ENCODE measurements at regions not wholly inside any gene's neighbourhood (a gene's known extent, or its start where the extent isn't known, plus 50 kb on each side); places are given as distances from the start of the nearest gene placed in this dataset.

DNA sequence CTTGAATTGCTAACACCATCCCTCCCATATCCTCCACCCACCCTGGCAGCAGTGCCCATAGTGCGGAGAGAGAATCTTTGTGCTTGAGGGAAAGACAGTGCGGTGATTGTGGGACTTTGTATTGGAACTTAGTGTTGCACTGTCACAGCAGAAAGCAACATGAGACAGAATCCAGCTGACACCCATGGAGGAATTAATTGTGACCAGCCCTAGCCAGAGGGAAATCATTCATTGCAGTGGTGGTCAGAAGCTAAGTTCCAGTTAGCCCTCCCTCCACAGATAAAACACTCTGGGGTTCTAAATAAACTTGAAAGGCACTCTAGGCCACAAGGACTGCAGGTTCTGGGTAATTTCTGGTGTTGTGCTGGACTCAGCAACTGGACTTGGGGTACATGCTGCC lies 1002.6 kb downstream of the TMTC2 start:
- CTCF ChIA-PET, result no interaction called here
- no peak overlapping the region for H3K27ac Mint-ChIP-seq
- POLR2A ChIA-PET, result no interaction called here
- no peaks in the 10 kb centered on the region for H3K36me3 Mint-ChIP-seq (ENCODE audit: low read depth)
- H3K27me3 Mint-ChIP-seq, result no peaks in the 10 kb centered on the region
- H3K4me1 Mint-ChIP-seq, result no peaks in the 10 kb centered on the region
- no peak for DNase-seq
- H3K4me3 Mint-ChIP-seq, result no peak overlapping the region
- peaks cover 6% of the 10 kb centered on the region for H3K9me3 Mint-ChIP-seq

DNA sequence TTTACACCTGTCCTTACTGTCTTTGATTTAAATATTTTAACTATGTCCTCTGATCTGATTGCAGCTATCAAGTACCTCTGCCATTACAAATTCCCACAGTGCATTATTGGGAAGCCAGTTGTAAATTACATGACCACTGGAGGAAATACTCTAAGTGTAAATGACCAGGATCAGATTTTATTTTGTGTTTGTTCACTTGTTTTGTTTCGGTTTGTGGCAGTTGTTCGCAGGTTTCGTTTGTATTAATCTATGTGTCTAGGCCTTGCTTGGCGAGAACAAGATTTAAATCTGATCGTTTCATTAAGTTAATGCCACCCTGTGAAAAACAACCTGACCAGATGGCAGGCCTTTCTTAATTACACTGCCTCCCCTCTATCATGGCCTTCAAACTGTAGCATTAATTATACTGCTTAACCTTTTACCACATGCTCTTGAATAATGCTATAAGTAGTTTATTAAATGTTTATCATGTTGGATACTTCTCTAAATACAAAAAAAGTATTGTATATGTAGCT lies 990.1 kb downstream of the TMTC2 start:
- CTCF ChIA-PET, result no interaction called here
- Mint-ChIP-seq H3K4me3 (no peak overlapping the region), H3K27me3 (no peaks in the 10 kb centered on the region), H3K36me3 (ENCODE audit: low read depth) (no peaks in the 10 kb centered on the region), H3K9me3 (no peaks in the 10 kb centered on the region), H3K27ac (no peak overlapping the region), H3K4me1 (no peaks in the 10 kb centered on the region)
- DNase-seq, result no peak
- POLR2A ChIA-PET, result no interaction called here

DNA sequence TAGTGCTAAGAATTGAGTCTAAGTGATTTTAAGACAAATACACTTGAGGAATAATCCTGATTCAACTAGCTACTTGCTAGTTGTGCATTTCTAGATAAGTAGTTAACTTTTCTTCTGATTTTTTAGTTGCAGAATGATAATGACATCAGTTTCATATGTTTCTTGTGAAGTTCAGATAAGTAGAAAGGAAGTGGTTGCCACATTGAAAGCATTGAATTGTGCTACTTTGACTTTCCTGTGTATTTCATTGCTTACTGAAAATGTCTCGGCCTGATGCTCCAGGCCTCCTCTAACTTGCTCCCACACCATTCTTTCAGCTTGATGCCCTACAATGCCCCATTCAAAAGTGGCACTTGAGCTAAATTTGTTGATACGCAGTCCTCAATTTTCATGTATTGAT lies 980.0 kb downstream of the TMTC2 start:
- DNase-seq, result no peak
- no peaks in the 10 kb centered on the region for H3K36me3 Mint-ChIP-seq (ENCODE audit: low read depth)
- CTCF ChIA-PET, result no interaction called here
- POLR2A ChIA-PET, result no interaction called here
- no peak overlapping the region for H3K27ac Mint-ChIP-seq
- no peak overlapping the region for H3K4me3 Mint-ChIP-seq
- no peaks in the 10 kb centered on the region for H3K9me3 Mint-ChIP-seq
- H3K4me1 Mint-ChIP-seq, result no peaks in the 10 kb centered on the region
- H3K27me3 Mint-ChIP-seq, result no peaks in the 10 kb centered on the region

DNA sequence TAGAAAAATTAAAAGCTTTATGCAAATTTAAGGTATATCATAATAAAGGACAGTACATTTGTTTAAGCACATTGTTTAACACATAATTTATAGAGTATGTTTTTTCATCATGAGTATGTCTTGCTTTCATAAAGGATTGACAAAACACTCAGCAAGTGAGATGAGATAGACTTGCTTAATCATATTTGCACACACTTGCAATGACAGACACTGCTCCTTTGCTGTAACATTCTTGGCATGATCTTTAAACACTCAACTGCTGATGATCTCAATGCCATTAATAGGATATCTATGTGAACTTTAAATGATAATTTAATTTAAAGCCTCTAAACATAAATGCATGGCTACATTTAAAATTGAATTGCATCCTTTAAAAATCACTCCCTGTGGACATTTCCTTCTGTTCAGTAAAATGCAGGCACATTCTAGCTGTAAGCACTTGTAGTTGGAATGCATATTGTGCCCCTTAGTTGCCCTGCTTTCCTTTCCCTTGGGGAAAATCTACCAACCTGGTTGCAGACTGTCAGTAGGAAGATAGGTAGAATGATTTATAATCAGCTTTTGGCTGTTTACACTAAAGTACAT lies 979.0 kb downstream of the TMTC2 start:
- Mint-ChIP-seq H3K27ac (no peak overlapping the region), H3K4me3 (no peak overlapping the region), H3K4me1 (no peaks in the 10 kb centered on the region), H3K27me3 (no peaks in the 10 kb centered on the region), H3K36me3 (ENCODE audit: low read depth) (no peaks in the 10 kb centered on the region), H3K9me3 (no peaks in the 10 kb centered on the region)
- POLR2A ChIA-PET, result no interaction called here
- DNase-seq, result no peak
- CTCF ChIA-PET, result no interaction called here

DNA sequence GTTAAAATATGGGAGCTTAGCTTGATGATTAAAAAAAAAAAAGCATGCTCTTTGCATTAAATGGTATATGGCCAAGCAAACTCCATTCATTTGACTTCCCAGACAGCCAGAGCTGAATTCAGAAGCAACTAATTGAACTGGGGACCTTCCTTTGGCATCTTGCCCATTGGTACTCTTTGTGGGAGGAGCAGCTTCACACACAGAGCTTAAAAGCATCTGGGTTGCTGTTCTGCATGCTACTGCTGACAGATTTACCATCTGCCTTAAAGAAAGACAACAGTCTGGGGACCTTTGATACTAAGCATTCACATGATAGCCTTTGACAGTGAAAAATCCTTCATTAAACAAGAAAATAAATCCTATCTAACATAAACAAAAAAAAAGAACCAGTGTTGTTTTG lies 977.9 kb downstream of the TMTC2 start:
- Mint-ChIP-seq H3K9me3 (no peaks in the 10 kb centered on the region), H3K4me1 (no peaks in the 10 kb centered on the region), H3K27me3 (no peaks in the 10 kb centered on the region), H3K4me3 (no peak overlapping the region), H3K36me3 (ENCODE audit: low read depth) (no peaks in the 10 kb centered on the region), H3K27ac (no peak overlapping the region)
- CTCF ChIA-PET, result no interaction called here
- DNase-seq, result no peak
- POLR2A ChIA-PET, result no interaction called here

DNA sequence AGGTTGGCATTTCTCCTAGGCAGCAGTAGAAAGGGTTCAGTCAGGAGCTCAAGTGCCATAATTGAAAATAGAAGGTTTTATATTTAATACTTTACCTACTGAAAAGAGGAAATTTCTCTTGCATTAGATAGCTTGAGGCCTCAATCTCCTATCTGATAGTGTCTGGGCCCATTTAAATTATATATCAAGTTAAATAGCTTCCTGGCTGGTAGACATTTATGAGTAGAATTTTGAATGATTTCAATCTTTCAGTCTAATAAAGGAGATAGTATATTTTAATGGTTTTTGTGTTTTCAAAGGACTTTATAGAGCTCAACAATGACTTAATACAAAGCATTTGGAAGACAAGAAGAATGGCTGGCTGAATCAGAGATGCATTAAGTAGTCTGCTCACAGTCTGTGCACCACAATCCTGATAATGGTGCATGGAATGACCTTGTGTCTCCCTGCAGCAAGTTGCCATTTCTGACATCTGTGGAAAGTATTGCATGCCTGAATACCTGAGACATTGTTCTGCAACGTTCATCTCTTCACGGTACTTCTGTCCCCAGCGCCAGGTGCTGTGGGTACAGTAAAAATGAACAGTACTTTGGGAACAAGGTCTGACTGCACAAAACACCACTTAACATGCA lies 974.1 kb downstream of the TMTC2 start:
- Mint-ChIP-seq H3K9me3 (no peaks in the 10 kb centered on the region), H3K36me3 (ENCODE audit: low read depth) (no peaks in the 10 kb centered on the region), H3K27ac (no peak overlapping the region), H3K4me1 (no peaks in the 10 kb centered on the region), H3K27me3 (no peaks in the 10 kb centered on the region), H3K4me3 (no peak overlapping the region)
- ChIA-PET POLR2A (no interaction called here), CTCF (no interaction called here)
- DNase-seq, result no peak

DNA sequence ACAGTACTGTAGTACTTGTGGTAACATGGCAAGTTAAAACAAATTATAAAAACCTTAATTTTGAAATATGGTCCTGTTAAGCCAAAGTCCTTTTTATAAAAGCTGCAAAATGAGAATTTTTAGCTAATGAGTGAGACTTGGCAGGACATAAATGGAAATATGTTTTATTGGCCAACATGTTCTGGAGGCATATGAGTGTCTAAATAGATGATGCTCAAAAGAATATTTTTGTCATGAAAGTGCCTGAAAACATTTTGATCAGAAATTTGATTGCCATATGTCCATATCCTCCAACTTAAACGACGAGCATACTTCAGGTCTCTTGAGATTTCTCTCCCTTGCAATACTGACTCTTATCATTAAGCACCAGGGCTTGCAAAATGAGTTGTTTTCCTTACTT lies 972.6 kb downstream of the TMTC2 start:
- DNase-seq, result no peak
- POLR2A ChIA-PET, result no interaction called here
- Mint-ChIP-seq H3K9me3 (no peaks in the 10 kb centered on the region), H3K4me1 (no peaks in the 10 kb centered on the region), H3K27me3 (no peaks in the 10 kb centered on the region), H3K27ac (no peak overlapping the region), H3K36me3 (ENCODE audit: low read depth) (no peaks in the 10 kb centered on the region), H3K4me3 (no peak overlapping the region)
- CTCF ChIA-PET, result no interaction called here

DNA sequence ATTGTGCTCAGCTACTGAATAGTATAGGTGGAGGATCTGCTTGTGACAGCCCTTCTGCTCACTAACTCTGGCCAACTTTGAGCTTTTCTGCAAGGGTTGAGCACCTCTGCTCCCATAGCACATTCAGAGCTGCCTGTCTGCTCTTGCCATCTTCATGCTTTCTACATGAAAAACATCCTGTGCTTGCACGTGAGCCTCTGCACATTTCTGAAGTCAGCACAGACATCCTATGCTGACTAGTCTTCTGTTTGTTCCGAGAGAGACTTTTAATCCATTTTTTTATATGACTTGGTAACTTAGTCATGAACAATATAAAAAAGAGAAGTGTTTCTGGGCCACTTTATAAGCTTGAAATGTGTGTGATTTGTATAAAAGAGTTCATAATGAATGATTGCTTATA lies 969.3 kb downstream of the TMTC2 start:
- ChIA-PET CTCF (no interaction called here), POLR2A (no interaction called here)
- Mint-ChIP-seq H3K4me1 (no peaks in the 10 kb centered on the region), H3K4me3 (no peak overlapping the region), H3K27ac (no peak overlapping the region), H3K27me3 (no peaks in the 10 kb centered on the region), H3K9me3 (peaks cover 6% of the 10 kb centered on the region), H3K36me3 (ENCODE audit: low read depth) (no peaks in the 10 kb centered on the region)
- DNase-seq, result no peak

DNA sequence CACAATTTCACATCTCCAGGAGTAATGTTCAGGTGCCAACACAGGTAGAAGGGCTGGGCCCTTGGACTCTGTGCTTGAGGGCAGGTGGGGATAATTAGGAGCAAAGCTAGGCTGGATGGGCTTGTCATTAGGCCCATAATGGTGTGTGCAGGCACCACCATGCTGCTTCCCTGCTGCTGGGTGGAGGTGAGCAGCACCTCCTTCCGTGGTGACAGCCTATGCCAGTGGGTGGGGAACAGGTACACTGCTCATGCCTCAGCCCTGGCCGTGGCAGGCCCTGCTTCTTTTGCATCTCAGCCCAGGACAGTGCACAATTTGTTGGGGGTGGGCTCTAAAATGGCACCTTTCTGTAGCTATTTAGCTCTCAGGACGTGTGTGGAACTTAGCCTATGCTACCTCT lies 955.5 kb downstream of the TMTC2 start:
- Mint-ChIP-seq H3K9me3 (no peaks in the 10 kb centered on the region), H3K27me3 (no peaks in the 10 kb centered on the region), H3K27ac (no peak overlapping the region), H3K4me1 (no peaks in the 10 kb centered on the region), H3K36me3 (ENCODE audit: low read depth) (no peaks in the 10 kb centered on the region), H3K4me3 (no peak overlapping the region)
- DNase-seq, result no peak
- ChIA-PET CTCF (no interaction called here), POLR2A (no interaction called here)

DNA sequence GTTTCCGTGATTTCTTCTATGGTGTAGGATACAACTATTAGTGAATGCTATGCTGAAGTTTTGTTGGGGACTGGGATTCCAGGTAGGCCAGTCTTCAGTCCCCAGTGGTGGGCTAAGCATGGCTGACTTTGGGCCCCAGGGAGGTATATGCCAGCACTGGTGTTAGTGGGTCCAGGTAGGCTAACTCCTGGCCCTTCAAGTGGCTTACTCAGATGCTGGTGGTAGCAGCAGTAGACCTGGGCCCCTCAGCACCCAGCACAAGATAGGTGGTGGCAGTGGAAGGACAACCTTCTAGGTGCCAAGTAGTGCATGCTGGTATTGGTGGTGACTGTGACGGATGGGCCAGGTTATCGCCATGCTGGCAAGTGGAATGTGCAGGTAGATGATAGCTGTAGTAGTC lies 955.1 kb downstream of the TMTC2 start:
- ChIA-PET CTCF (no interaction called here), POLR2A (no interaction called here)
- Mint-ChIP-seq H3K27ac (no peak overlapping the region), H3K36me3 (ENCODE audit: low read depth) (no peaks in the 10 kb centered on the region), H3K9me3 (no peaks in the 10 kb centered on the region), H3K27me3 (no peaks in the 10 kb centered on the region), H3K4me1 (no peaks in the 10 kb centered on the region), H3K4me3 (no peak overlapping the region)
- no peak for DNase-seq

DNA sequence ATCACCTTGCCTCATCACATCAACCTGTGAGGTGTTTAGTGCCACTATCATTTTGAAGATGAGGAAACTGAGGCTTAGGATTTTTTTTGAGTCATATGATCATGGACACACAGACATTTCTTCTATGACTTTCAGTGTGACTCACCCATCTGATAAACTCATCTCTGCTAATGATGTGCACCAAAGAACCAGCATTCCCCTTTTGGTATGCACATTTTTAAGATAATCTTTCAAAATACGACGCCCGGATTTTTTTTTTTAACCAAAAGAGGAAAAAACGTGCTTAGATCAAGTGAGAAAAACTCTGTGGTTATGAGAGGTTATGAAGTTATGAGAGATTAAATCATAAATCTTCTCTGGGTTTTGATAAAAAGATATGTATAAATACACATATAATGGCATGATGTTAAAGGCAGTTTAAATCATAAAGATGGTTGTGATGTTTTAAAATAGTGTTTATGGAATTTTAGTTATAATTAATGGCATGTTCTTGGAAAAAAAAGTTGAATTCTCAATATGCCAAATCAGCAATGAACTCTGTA lies 948.1 kb downstream of the TMTC2 start:
- Mint-ChIP-seq H3K27ac (no peak overlapping the region), H3K27me3 (no peaks in the 10 kb centered on the region), H3K4me1 (no peaks in the 10 kb centered on the region), H3K9me3 (no peaks in the 10 kb centered on the region), H3K36me3 (ENCODE audit: low read depth) (no peaks in the 10 kb centered on the region), H3K4me3 (no peak overlapping the region)
- POLR2A ChIA-PET, result no interaction called here
- DNase-seq, result no peak
- CTCF ChIA-PET, result no interaction called here

DNA sequence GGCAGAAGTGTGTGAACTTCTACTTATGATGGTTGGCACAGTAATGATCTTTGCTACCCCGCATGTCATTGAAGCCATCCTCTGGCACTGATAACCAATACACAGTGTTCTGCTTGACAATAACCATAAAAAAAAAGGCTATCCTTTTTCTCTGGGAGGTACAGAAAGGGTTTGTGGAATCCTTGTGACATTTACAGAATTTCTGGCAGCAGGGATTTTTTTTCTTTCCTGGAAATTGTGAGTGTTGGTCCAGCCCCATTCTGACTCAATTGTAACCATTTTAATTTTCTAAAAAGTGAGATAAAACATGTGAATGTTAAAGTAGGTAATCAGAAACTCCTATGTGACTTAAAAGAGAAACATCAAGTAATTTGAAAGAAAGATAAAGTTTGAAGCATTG lies 943.8 kb downstream of the TMTC2 start:
- Mint-ChIP-seq H3K27ac (no peak overlapping the region), H3K27me3 (no peaks in the 10 kb centered on the region), H3K9me3 (no peaks in the 10 kb centered on the region), H3K36me3 (ENCODE audit: low read depth) (no peaks in the 10 kb centered on the region), H3K4me1 (no peaks in the 10 kb centered on the region), H3K4me3 (no peak overlapping the region)
- ChIA-PET POLR2A (no interaction called here), CTCF (no interaction called here)
- no peak for DNase-seq

DNA sequence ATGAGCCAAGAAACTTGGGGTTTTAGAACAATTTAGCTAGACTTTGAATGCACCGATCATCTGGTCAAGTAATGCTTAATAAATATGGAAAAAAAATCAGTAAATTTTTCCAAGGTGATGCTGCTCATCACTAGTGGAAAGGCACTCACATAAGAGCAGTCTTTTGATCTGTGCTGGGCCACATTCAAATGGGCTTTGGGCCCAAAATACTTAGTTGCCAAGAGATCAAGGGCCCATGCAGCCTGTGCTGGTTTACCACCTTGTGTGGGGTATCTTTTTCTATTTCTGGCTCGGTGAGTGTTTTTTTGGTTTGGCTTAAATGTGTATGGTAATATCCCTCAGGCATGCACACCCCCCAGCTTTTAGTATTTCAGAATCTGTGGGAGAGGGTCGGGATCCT lies 943.2 kb downstream of the TMTC2 start:
- ChIA-PET CTCF (no interaction called here), POLR2A (no interaction called here)
- no peak overlapping the region for H3K27ac Mint-ChIP-seq
- H3K36me3 Mint-ChIP-seq (ENCODE audit: low read depth), result no peaks in the 10 kb centered on the region
- DNase-seq, result no peak
- no peaks in the 10 kb centered on the region for H3K9me3 Mint-ChIP-seq
- H3K4me1 Mint-ChIP-seq, result no peaks in the 10 kb centered on the region
- H3K4me3 Mint-ChIP-seq, result no peak overlapping the region
- no peaks in the 10 kb centered on the region for H3K27me3 Mint-ChIP-seq

DNA sequence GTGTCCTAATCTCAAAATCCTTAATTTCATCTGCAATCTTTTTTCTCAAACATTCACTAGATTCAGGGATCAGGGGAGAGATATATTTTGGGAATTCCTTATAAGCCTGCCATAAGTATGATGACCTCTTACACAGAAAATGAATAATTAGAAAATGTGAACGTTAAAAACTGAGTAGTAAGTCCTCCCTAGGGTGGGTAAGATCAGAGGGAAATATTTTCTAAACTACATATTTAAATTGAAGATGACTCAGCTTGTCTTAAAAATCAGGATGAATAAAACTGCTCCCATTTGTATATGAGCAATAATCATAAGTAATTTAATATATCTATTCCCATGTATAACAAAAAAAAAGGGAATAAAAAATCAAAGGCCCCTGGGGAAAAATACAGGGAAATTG lies 935.5 kb downstream of the TMTC2 start:
- Mint-ChIP-seq H3K36me3 (ENCODE audit: low read depth) (no peaks in the 10 kb centered on the region), H3K9me3 (no peaks in the 10 kb centered on the region), H3K4me3 (no peak overlapping the region), H3K27me3 (no peaks in the 10 kb centered on the region), H3K27ac (no peak overlapping the region), H3K4me1 (no peaks in the 10 kb centered on the region)
- POLR2A ChIA-PET, result no interaction called here
- no peak for DNase-seq
- CTCF ChIA-PET, result no interaction called here

Measured in activated CD4-positive, alpha-beta memory T cell treated with anti-CD3 and anti-CD28 coated beads, Interleukin-2, amount 10 ng/mL, durations not matched to agents 7 days and 5 days (primary cell).